ENCODE measurements at regions not wholly inside any gene's neighbourhood (a gene's known extent, or its start where the extent isn't known, plus 50 kb on each side); places are given as distances from the start of the nearest gene placed in this dataset.

- no peak for TF ChIP-seq CTCF (IDR thresholded peaks at IDR 0.05; ENCODE audit: control extremely low read depth in 1 of 3, insufficient read depth in 1 of 3, low read depth in 1 of 3, low read length in 3 of 3)
- no peak for TF ChIP-seq HDAC2 (IDR thresholded peaks at IDR 0.05; ENCODE audit: borderline replicate concordance in 1 of 2, low read depth in 2 of 2, low read length in 2 of 2)
- no peak for TF ChIP-seq POLR2A (IDR thresholded peaks at IDR 0.05; ENCODE audit: control extremely low read depth in 1 of 2, low read depth in 2 of 2, low read length in 2 of 2)
Measured at GRCh38 chr9:90432951-90433350, 209.7 kb downstream of the DIRAS2 start.

Data from H1 (cell line).